GM18868 (cell line): ENCODE measurements at regions not wholly inside any gene's neighbourhood (a gene's known extent, or its start where the extent isn't known, plus 50 kb on each side); places are given as distances from the start of the nearest gene placed in this dataset.
"Not testable (repeated sequence)": the region's sequence is repeated elsewhere in the genome, so short reads cannot be mapped to it uniquely, and the experiment has no call there.

ENCODE experiments used
- ATAC-seq: cut with Tn5 transposase; IDR thresholded peaks from one replicate; pipeline ENCODE4 v1.9.1; 2021; ENCODE audit warnings: mild to moderate bottlenecking, moderate library complexity; ENCODE audit not compliant: unreplicated experiment

- no peak for ATAC-seq
Measured at GRCh38 chr2:113341191-113341869, 62.6 kb upstream of the PAX8 start.

GRCh38 chr2:113337809-113338208, 59.1 kb upstream of the PAX8 start:
- no peak for ATAC-seq

- ATAC-seq, result not testable (repeated sequence)
Measured at GRCh38 chr2:113336040-113336439, 57.3 kb upstream of the PAX8 start.

- no peak for ATAC-seq
Measured at GRCh38 chr2:113334147-113334546, 55.4 kb upstream of the PAX8 start.

DNA sequence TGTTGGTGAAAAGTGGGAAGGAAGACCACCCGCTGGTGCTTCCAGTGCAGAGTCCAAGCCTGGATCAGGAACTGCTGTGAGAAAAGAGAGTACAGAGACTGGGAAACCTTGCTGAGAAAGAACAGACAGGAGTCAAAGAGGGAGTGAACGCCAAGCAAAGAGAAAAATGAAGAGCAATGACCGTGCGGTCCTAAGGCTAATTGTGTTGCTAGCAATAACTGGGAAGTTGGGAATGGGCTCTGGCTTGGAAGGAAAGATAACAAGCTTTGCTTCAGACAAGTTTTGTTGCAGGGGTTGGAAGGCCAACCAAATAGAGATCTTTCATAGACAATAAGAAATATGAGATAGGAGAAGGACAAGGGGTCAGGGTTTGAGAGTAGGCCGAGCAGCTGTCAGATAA, 55.0 kb upstream of the PAX8 start:
- not testable (repeated sequence) for ATAC-seq

DNA sequence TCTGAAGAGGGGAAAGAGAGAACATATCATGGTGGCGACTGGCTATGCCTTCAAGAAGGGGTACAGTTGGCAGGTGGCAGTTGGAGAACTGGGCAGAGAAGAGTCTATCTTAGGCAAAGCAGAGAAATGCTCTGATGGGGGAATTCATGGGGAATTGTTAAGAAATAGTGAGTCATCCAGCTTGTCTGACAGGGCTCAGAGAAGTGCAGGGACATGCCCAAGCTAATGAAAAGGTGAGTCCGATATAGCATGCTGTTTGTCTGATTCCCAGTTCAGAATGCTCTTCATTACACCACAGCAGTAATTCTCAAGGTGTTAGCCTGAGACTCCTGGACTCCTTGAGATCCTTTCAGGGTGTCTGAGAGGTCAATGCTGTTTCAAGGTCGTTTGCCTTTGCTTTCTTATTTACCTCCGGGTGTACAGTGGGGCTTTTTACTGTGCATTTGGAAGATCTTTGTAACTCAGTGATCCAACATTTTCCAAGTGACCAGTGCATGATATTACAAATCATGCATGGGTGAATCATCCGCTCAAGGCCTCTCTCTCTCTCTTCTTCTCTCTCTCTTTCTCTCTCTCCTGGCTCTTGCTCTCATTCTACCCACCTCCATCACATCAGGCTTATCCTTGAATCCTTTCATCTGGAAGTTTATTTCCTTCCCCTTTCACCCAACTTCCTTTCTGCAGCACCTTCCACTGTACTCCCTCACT, 51.5 kb upstream of the PAX8 start:
- ATAC-seq, result peak; percentile 71

GRCh38 chr2:113328973-113329372, 50.3 kb upstream of the PAX8 start:
- ATAC-seq, result not testable (repeated sequence)

- ATAC-seq, result not testable (repeated sequence)
Measured at GRCh38 chr2:113328572-113328971, 49.9 kb upstream of the PAX8 start.
